OCI-M2 (cell line): ENCODE measurements at regions not wholly inside any gene's neighbourhood (a gene's known extent, or its start where the extent isn't known, plus 50 kb on each side); places are given as distances from the start of the nearest gene placed in this dataset.
"Not testable (repeated sequence)": the region's sequence is repeated elsewhere in the genome, so short reads cannot be mapped to it uniquely, and the experiment has no call there.

Experiments used
- DNase-seq: peaks from one replicate; lab custom pipeline; 2025; ENCODE audit not compliant: unreplicated experiment; lab: John Stamatoyannopoulos, UW

DNA sequence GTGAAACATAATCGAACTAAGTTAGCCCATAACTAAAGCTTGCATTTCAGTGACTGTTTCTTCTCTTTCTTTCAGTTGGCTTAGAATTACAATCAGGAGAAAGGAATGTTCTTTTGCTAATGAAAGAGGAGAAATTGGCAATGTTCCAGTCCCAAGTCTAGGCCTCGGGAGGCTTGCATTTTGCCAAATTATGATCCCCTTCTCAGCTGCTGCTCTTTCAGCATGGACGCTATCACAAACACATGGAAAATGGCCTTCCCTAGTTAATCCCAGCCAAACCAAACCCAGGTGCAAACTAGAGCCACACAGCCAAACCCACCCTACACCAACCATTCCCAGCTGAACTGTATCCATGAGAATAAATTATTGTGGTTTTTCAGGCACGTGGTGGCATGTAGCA lies 605.2 kb upstream of the LRRTM4 start:
- no peak for DNase-seq

- no peak for DNase-seq
Observed at GRCh38 chr2:78132391-78133370, 610.5 kb upstream of the LRRTM4 start.

DNA sequence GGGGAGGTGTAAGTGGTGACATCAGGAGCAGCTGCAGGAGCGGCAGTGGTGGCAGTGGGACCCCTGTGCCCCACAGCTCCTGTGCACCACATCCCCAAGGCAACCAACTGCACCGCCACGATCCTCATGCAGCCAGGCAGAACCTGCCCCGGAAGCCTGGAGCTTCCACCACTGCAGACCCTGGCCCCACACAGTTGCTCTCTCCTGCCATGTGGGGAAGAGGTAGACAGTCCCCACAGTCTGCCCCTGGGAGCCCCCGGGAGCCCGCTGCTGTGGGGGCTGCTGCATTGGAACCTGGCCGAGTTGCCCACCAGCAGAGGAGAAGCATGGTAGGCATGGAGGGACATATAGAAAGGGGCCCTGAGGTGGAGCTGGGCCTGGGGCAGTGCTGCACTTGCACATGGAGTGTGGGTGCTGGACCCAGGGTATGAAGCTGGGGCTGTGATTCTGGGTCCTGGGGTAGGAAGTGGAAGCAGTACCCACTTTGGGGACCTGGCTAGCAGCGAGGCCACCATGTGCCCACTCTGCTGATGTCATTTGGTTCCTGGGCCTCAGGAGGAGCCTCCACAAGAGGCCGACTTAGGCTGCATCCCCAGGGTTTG lies 623.3 kb upstream of the LRRTM4 start:
- no peak for DNase-seq

- no peak for DNase-seq
Observed at GRCh38 chr2:78145997-78146722, 624.0 kb upstream of the LRRTM4 start.

- no peak for DNase-seq
Observed at GRCh38 chr2:78147466-78147865, 625.3 kb upstream of the LRRTM4 start.

GRCh38 chr2:78154586-78154985 lies 632.4 kb upstream of the LRRTM4 start:
- no peak for DNase-seq

GRCh38 chr2:78162202-78162601 lies 640.0 kb upstream of the LRRTM4 start:
- DNase-seq, result no peak

- DNase-seq, result not testable (repeated sequence)
Observed at GRCh38 chr2:78172157-78172556, 650.0 kb upstream of the LRRTM4 start.

GRCh38 chr2:78175645-78176044 lies 653.5 kb upstream of the LRRTM4 start:
- no peak for DNase-seq

DNA sequence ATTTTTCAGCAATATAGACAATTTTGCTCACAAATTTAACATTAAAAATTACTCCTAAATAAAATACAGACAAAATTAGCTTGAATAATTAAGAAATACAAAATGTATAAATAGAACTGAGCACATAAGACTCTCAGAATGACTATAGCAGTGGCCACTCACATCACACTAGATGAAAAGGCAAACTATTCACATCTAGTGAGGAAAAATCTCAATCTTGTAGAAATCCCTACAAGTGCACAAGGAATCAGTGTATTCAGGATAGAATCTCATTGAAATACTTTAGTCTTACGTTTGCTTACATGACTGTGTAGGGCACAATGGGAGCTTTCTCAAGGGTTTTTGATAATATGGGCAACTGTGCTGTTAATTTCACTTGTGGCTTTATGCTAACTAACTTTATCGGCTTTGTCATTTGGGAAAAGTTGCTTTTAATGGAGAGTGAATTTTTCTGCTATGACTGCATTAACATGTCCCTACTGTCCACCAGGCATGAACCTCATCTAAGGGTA lies 678.9 kb upstream of the LRRTM4 start:
- DNase-seq, result no peak

GRCh38 chr2:78202366-78202765 lies 680.2 kb upstream of the LRRTM4 start:
- no peak for DNase-seq

- no peak for DNase-seq
Observed at GRCh38 chr2:78202986-78203670, 681.0 kb upstream of the LRRTM4 start.

DNA sequence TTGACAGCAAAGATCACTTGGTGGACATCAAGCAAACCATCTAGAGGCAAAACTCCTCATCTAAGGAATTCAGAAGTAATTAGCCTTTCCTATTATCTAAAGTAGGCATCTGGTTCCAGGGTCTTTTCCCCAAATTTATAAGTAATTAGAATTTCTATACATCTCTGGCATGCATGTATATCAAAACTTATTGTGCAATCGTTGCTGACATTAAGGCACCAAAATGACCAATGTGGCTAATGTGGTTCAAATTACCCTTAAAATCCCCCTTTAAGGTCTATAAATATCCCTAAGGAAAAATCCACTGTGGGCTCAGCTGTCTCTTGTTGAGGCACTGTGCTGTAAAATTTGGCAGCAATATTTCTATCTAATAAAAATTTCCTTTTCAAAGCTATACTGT lies 695.9 kb upstream of the LRRTM4 start:
- no peak for DNase-seq

GRCh38 chr2:78237704-78238103 lies 715.5 kb upstream of the LRRTM4 start:
- DNase-seq, result no peak

DNA sequence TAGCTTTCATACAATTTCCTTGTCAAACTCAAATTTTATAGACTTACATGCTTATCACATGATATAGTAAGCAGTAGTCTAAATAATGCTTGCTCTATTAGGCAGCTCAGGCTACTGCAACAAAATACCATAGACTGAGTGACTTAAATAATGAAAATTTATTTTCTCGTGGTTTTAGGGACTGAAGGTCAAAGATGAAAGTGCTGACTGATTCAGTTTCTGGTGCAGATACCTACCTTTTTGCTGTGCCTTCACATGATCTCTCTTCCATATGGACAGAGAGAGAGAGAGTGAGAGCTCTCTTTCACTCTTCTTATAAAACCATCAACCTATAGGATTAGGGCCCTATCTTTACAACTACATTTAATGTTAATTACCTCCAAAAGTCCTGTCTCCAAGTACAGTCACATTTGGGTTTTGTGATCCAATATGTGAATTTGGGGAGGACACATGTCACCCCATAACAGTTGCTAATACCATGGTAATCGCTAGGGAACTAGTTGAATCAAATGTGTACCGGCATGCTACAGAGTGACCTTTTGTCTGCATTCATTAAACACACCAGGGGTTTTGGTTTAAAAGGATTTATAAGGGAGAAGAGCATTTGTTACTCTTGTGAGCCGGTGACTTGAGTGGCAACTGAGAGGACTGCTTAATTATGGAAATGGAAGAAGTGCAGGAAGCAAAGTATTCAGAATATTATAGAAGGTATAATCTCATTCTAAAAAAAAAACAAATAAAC lies 723.4 kb upstream of the LRRTM4 start:
- no peak for DNase-seq

GRCh38 chr2:78251708-78252107 lies 729.5 kb upstream of the LRRTM4 start:
- no peak for DNase-seq

DNA sequence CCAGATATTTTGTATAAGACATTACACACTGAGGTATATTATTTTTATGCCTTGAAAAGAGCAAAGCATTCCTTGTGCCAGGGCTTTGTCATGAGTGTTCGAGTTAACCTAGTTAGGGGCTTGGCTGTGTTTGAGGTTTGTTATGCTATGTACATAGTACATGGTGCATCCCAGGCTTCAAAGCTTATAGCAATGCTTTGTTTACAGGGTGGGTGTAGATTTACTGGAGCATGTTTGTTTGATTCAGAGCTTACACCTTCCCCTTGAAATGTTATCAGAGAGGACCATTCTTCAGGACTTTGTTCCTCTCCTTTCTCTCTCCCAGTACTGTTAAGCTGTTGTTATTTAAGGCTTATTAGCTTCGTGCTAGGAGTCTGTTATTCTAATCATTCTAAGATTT lies 738.7 kb upstream of the LRRTM4 start:
- DNase-seq, result no peak

- DNase-seq, result no peak
Observed at GRCh38 chr2:78261454-78261853, 739.3 kb upstream of the LRRTM4 start.

- DNase-seq, result not testable (repeated sequence)
Observed at GRCh38 chr2:78262089-78262488, 739.9 kb upstream of the LRRTM4 start.

GRCh38 chr2:78262713-78263375 lies 740.7 kb upstream of the LRRTM4 start:
- no peak for DNase-seq
